Activated naive CD4-positive, alpha-beta T cell treated with anti-CD3 and anti-CD28 coated beads, Interleukin-2, amount 50 U/mL, for 16 hours (primary cell): ENCODE measurements at regions not wholly inside any gene's neighbourhood (a gene's known extent, or its start where the extent isn't known, plus 50 kb on each side); places are given as distances from the start of the nearest gene placed in this dataset.
"Not testable (repeated sequence)": the region's sequence is repeated elsewhere in the genome, so short reads cannot be mapped to it uniquely, and the experiment has no call there.

Experiments
- DNase-seq: peaks from one replicate; pipeline ENCODE4 v3.0.0-alpha.2; 2020

- DNase-seq: no peak
Measured at GRCh38 chr4:130985371-130985770, 1889.4 kb downstream of the C4orf33 start.

GRCh38 chr4:130995988-130996387, 1900.0 kb downstream of the C4orf33 start:
- DNase-seq: no peak

- no peak for DNase-seq
Measured at GRCh38 chr4:131001371-131001770, 1905.4 kb downstream of the C4orf33 start.

GRCh38 chr4:131002132-131002531, 1906.2 kb downstream of the C4orf33 start:
- DNase-seq: no peak

- DNase-seq: no peak
Measured at GRCh38 chr4:131006388-131006787, 1910.4 kb downstream of the C4orf33 start.

- DNase-seq: not testable (repeated sequence)
Measured at GRCh38 chr4:131011961-131012360, 1916.0 kb downstream of the C4orf33 start.

- no peak for DNase-seq
Measured at GRCh38 chr4:131013226-131013625, 1917.3 kb downstream of the C4orf33 start.

GRCh38 chr4:131026771-131027170, 1930.8 kb downstream of the C4orf33 start:
- no peak for DNase-seq

GRCh38 chr4:131044368-131044767, 1948.4 kb downstream of the C4orf33 start:
- no peak for DNase-seq

GRCh38 chr4:131046821-131047220, 1950.9 kb downstream of the C4orf33 start:
- DNase-seq: no peak

- no peak for DNase-seq
Measured at GRCh38 chr4:131052646-131053045, 1956.7 kb downstream of the C4orf33 start.

- DNase-seq: no peak
Measured at GRCh38 chr4:131054489-131055019, 1958.6 kb downstream of the C4orf33 start.

- no peak for DNase-seq
Measured at GRCh38 chr4:131061734-131062133, 1965.8 kb downstream of the C4orf33 start.

GRCh38 chr4:131063878-131064277, 1967.9 kb downstream of the C4orf33 start:
- DNase-seq: no peak

- no peak for DNase-seq
Measured at GRCh38 chr4:131081069-131081468, 1985.1 kb downstream of the C4orf33 start.

- no peak for DNase-seq
Measured at GRCh38 chr4:131084997-131085396, 1989.0 kb downstream of the C4orf33 start.

GRCh38 chr4:131091896-131092295, 1995.9 kb downstream of the C4orf33 start:
- no peak for DNase-seq

GRCh38 chr4:131093303-131093702, 1997.4 kb downstream of the C4orf33 start:
- DNase-seq: no peak

- DNase-seq: no peak
Measured at GRCh38 chr4:131098976-131099375, 2003.0 kb downstream of the C4orf33 start.

- no peak for DNase-seq
Measured at GRCh38 chr4:131113273-131113672, 2017.3 kb downstream of the C4orf33 start.

GRCh38 chr4:131113704-131114103, 2017.8 kb downstream of the C4orf33 start:
- no peak for DNase-seq

GRCh38 chr4:131119661-131120060, 2023.7 kb downstream of the C4orf33 start:
- DNase-seq: no peak

GRCh38 chr4:131137196-131137595, 2011.9 kb upstream of the PCDH10 start:
- DNase-seq: no peak

GRCh38 chr4:131159261-131159660, 1989.8 kb upstream of the PCDH10 start:
- no peak for DNase-seq

- DNase-seq: no peak
Measured at GRCh38 chr4:131192318-131192717, 1956.8 kb upstream of the PCDH10 start.

- DNase-seq: no peak
Measured at GRCh38 chr4:131207589-131207988, 1941.5 kb upstream of the PCDH10 start.
